ENCODE measurements at regions not wholly inside any gene's neighbourhood (a gene's known extent, or its start where the extent isn't known, plus 50 kb on each side); places are given as distances from the start of the nearest gene placed in this dataset.

DNA sequence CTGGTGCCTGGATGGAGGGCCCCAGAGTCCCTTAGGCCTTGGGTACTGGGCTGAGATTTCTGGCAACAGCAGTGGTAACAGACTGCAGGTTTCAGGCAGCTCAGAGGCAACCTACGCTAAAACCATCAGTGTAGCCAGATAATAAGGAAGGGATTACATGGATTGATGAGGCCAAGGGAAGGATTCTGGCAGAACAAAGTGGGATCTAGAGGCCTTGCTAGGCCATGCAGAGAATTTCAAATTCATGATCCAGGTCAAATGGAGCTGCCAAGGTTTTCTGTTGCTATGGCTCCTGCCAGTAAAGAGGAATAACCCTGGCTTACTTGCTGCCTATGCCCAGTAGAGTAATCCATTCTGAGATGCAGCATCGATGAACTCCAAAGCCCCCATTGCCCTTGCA is 445.7 kb downstream of the ADRA2A start:
- DNase-seq = no peak

GRCh38 chr10:111523016-111523415 is 446.2 kb downstream of the ADRA2A start:
- DNase-seq = no peak

DNA sequence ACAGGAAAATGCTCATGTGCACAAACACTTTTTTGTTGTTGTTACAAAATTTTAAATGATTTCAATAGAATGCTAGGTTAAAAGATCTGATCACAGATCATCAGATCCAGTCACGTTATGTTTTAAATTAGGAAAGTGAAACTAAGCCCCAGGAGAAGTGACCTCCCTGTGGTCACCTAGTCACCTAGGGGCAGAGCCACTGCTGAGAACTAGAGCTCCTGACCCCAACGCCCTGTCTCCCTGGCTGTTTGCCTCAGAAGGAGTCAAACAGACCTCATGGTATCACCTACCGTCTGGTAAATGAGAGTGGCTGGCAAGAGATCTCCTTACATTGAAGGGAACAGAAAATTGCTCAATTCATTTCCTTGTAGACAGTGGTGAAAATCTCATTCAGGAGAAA is 447.3 kb downstream of the ADRA2A start:
- DNase-seq = no peak

GRCh38 chr10:111525696-111526095 is 448.9 kb downstream of the ADRA2A start:
- DNase-seq = no peak

GRCh38 chr10:111531690-111532089 is 454.9 kb downstream of the ADRA2A start:
- DNase-seq = no peak

DNA sequence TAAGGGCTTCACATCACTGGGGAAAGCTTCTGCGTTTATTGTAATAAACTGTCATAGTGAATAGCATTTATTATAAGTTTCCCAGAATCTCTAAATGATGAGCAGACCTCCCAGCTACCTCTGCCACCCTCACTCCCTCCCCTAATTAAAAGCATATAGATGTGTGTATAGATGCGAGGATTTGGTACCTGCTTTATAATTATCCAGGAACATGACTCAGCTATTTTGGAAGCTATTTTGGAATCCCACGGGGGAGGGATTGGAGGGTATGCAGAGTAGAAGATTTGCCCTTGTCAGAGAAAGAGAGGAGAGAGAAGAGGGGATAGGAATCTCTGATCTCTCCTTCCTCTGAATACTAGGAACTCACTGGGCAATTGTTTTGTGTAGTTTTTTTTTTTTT is 455.3 kb downstream of the ADRA2A start:
- no peak for DNase-seq

- no peak for DNase-seq
These were observed 462.4 kb downstream of the ADRA2A start for GRCh38 chr10:111539246-111539645.

DNA sequence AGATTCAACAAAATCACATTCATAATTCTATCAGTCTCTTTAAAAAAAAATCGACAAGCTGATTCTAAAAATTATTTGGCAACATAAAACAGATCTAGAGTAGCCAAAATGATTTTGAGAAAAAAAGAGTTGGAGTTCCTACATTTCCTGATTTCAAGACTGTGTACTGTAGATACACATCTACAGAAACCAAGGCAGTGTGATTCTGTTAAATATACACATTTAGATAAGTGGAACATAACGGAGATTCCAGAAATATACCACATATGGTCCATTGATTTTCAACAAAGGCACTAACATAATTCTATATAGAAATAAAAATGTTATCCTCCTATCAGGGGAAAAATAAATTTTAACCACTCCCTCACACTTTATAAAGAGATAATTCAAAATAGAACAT is 467.0 kb downstream of the ADRA2A start:
- DNase-seq = no peak

DNA sequence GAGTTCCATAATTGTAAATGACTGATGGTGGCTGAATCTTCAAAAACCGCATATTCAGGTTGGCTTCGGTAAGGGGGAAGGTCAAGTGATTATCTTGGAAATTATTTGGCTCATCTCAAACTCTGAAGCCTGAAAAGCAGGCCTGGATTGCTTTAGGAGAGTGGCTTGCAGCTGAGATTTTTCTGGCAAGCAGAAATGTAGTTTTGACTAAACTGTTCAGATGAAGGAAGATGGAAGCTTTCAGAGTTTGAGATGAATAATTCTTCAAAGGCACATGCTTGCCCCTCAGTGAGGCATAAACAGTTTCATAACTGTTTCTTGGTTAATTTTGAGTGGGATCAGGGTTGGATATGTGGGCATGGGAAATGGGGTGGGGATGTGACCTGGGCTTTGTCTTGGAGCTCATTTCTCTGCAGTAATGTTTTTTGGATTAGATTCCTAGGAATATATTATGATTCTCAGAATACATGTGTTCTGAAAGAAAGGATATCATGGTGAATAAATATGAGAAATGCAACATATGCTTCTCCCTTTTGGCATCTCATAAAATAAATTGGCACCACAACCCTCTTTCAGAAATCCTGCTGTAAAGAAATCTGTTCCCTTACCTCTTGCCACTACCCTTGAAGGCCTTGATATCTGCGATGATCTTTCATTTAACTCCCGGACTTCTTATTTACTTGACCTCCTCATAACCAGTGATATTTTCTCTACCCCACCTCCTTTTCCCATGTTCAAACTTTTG is 469.2 kb downstream of the ADRA2A start:
- no peak for DNase-seq

GRCh38 chr10:111548084-111548726 is 471.4 kb downstream of the ADRA2A start:
- no peak for DNase-seq

DNA sequence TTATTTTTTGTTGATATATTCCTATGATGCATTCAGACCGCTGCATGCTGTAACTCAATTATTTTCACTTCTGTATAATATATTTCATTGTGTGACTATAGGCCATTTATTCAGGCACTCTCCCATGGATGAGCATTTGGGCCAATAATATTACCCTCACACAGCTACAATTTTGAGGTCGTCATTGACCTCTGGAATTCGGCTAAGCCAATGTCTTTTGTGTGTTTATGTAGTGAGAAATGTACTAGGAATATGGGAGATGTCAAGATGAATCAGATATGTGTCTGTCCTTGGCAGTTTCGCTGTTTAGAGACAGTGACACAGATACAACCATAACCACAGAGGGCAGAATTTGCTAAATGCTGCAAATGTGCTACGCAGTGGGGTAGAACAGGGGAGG is 474.2 kb downstream of the ADRA2A start:
- DNase-seq = no peak

- DNase-seq = no peak
These were observed 479.8 kb downstream of the ADRA2A start for GRCh38 chr10:111556666-111557065.

- no peak for DNase-seq
These were observed 481.4 kb downstream of the ADRA2A start for GRCh38 chr10:111558211-111558610.

DNA sequence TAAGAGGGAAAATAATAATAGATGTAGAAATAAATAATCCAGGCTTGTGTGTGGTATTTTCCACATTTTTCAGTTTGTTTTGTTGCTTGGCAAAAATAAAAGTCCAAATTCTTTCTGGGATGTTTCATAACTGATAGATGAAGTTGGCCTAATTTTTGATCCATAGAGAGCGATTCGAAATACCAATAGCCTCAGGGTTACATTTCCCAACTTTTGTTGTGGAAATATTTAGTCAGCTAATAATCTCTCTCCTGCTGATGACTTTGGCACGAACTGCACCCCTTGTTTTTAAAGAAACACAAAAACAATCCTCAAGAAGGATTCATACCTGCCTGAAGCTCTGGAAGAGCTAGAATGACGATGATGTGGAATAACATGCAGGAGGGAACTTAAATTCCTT is 483.2 kb downstream of the ADRA2A start:
- DNase-seq = no peak

GRCh38 chr10:111561124-111561523 is 484.3 kb downstream of the ADRA2A start:
- DNase-seq = no peak

DNA sequence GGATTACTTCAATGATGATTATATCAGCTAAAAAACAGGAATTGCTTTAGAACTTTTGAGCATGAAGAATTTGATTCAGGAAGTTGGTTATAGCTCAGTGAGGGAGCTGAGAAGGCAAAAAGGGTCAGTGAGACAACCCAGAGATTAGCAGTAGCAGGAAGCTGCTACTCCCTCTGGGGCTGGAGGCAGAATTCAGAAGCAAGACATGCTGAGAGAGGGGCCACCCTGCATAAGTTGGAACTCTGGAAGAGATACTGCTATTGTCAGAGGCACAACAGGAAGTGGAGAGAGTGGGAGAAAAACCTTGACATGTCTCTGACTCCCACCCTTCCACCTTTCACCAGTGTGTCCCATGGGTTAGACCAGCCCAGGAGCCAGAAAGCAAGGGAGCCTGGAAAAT is 488.7 kb downstream of the ADRA2A start:
- no peak for DNase-seq

GRCh38 chr10:111578076-111578475 is 501.2 kb downstream of the ADRA2A start:
- no peak for DNase-seq

DNA sequence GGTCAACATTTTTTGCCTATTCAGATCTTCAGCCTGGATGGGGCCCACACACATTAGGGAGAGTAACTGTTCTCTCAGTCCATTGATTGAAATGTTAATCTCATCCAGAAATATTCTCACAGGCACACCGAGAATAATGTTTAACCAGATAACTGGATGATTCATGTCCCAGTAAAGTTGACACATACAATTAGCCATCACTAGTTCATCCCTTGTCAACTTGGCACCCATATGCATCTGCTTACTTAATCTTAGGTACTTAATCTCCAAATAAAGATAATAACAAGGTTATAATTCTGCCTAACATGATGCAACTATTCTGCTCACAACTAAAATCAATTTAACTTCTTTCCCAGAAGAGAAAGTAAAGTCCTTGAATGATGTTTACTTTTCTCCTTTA is 502.6 kb downstream of the ADRA2A start:
- no peak for DNase-seq

DNA sequence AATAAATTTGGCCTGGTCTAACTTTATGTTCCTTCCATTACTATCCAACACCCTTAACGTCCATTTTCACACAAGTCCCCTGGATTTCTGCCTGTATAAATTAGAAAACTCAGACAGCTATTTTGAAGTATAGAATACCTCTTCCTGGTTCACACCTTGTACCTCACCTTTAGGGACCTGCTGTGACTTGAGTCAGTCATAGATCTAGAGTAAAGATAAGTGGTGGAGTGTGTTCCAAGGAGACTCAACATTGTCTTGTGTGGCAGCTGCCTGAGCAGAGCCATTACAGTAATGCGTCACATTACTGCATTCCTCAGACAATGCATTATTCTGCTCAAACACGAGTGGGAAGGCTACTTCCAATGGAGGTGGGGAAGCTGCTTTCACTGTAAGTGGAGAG is 513.9 kb downstream of the ADRA2A start:
- no peak for DNase-seq

DNA sequence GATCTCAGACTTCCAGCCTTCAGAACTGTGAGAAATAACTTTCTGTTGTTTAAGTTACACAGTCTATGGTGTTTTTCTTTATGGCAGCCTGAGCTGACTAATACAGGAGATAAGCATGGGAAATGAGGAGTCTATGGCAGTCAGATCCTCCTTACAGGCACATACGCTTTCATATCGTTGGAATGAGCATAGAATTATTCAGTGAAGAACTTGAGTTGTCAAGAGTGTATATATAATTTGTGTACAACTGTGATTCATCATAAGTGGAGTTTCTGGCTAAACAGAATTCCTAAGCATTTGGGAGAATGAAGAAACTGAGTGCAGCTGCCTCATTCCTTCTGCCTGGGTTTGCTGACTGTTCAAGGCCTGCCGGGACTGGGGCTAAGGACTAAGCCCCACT is 516.7 kb downstream of the ADRA2A start:
- DNase-seq = no peak

DNA sequence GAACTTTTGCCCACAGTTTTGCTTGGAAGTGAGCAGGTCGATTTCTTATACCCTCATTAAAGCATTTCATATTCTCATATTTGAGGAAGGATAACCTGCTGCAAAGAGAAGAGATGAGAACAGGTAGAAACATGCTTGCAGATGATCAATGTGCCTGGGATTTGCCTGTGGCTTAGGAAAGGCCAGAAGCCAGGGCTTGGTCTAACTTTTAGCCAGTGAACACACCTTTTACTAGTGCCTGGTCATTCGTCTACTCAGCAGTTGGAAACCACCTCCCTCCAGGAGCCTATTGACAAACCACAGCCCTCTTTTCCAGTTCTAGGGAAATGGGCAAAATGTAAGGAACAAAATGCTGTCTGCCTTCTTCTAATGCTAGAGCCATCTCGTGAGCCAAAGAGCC is 518.3 kb downstream of the ADRA2A start:
- DNase-seq = no peak

- DNase-seq = peak; percentile 33 to 43
These were observed 521.7 kb downstream of the ADRA2A start for GRCh38 chr10:111598433-111599059.

- DNase-seq = no peak
These were observed 523.1 kb downstream of the ADRA2A start for GRCh38 chr10:111599943-111600342.

DNA sequence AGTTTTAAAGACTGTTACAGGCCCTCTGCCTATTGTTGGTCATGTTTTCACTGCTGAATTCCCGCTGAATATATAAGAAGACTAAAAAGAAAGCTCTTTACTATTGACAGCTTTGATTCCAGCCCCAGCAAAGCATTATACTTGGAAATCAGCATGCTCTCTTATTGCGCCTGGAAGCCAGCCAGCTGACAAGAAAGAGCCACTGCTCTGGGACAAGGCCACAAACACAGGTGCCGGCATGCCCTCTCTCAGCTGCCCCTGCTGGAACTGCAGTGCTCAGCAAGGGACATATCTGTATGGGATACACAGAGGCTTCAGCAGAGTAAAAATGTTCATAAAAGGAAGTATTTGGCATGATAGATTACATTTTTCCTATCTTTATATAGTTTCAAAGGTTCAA is 523.9 kb downstream of the ADRA2A start:
- no peak for DNase-seq

Data from NCI-H2081 (cell line).